ENCODE measurements at regions not wholly inside any gene's neighbourhood (a gene's known extent, or its start where the extent isn't known, plus 50 kb on each side); places are given as distances from the start of the nearest gene placed in this dataset.

- DNase-seq (ENCODE audit: low read depth in 2 of 2), result no peak
Measured at GRCh38 chr18:75531851-75532459, 104.5 kb upstream of the SMIM21 start.

GRCh38 chr18:75531212-75531850 is 103.8 kb upstream of the SMIM21 start:
- no peak for DNase-seq (ENCODE audit: low read depth in 2 of 2)

GRCh38 chr18:75530566-75531211 is 103.2 kb upstream of the SMIM21 start:
- no peak for DNase-seq (ENCODE audit: low read depth in 2 of 2)

- no peak for DNase-seq (ENCODE audit: low read depth in 2 of 2)
Measured at GRCh38 chr18:75530118-75530517, 102.6 kb upstream of the SMIM21 start.

- no peak for DNase-seq (ENCODE audit: low read depth in 2 of 2)
Measured at GRCh38 chr18:75529394-75529793, 101.9 kb upstream of the SMIM21 start.

- no peak for DNase-seq (ENCODE audit: low read depth in 2 of 2)
Measured at GRCh38 chr18:75527848-75528685, 100.6 kb upstream of the SMIM21 start.

GRCh38 chr18:75526038-75526437 is 98.5 kb upstream of the SMIM21 start:
- DNase-seq (ENCODE audit: low read depth in 2 of 2), result no peak

- no peak for DNase-seq (ENCODE audit: low read depth in 2 of 2)
Measured at GRCh38 chr18:75525331-75525730, 97.8 kb upstream of the SMIM21 start.

GRCh38 chr18:75524841-75525240 is 97.3 kb upstream of the SMIM21 start:
- DNase-seq (ENCODE audit: low read depth in 2 of 2), result no peak

GRCh38 chr18:75524181-75524580 is 96.7 kb upstream of the SMIM21 start:
- no peak for DNase-seq (ENCODE audit: low read depth in 2 of 2)

GRCh38 chr18:75521816-75522215 is 94.3 kb upstream of the SMIM21 start:
- DNase-seq (ENCODE audit: low read depth in 2 of 2), result no peak

- no peak for DNase-seq (ENCODE audit: low read depth in 2 of 2)
Measured at GRCh38 chr18:75518007-75518406, 90.5 kb upstream of the SMIM21 start.

GRCh38 chr18:75517286-75517685 is 89.8 kb upstream of the SMIM21 start:
- DNase-seq (ENCODE audit: low read depth in 2 of 2), result no peak

- DNase-seq (ENCODE audit: low read depth in 2 of 2), result no peak
Measured at GRCh38 chr18:75507636-75508035, 80.1 kb upstream of the SMIM21 start.

GRCh38 chr18:75506913-75507312 is 79.4 kb upstream of the SMIM21 start:
- DNase-seq (ENCODE audit: low read depth in 2 of 2), result no peak

GRCh38 chr18:75504469-75504868 is 77.0 kb upstream of the SMIM21 start:
- DNase-seq (ENCODE audit: low read depth in 2 of 2), result no peak

GRCh38 chr18:75503615-75504014 is 76.1 kb upstream of the SMIM21 start:
- no peak for DNase-seq (ENCODE audit: low read depth in 2 of 2)

GRCh38 chr18:75502286-75502685 is 74.8 kb upstream of the SMIM21 start:
- DNase-seq (ENCODE audit: low read depth in 2 of 2), result no peak

- DNase-seq (ENCODE audit: low read depth in 2 of 2), result no peak
Measured at GRCh38 chr18:75500545-75500944, 73.0 kb upstream of the SMIM21 start.

- DNase-seq (ENCODE audit: low read depth in 2 of 2), result no peak
Measured at GRCh38 chr18:75497576-75498235, 70.2 kb upstream of the SMIM21 start.

- no peak for DNase-seq (ENCODE audit: low read depth in 2 of 2)
Measured at GRCh38 chr18:75496151-75496550, 68.6 kb upstream of the SMIM21 start.

- DNase-seq (ENCODE audit: low read depth in 2 of 2), result no peak
Measured at GRCh38 chr18:75492852-75493251, 65.3 kb upstream of the SMIM21 start.

Data from stimulated activated CD8-positive, alpha-beta memory T cell treated with anti-CD3 and anti-CD28 coated beads, Interleukin-2, amount 100 ng/mL, for 48 hours (primary cell).